Spleen (tissue), 11 donors: ENCODE measurements at regions not wholly inside any gene's neighbourhood (a gene's known extent, or its start where the extent isn't known, plus 50 kb on each side); places are given as distances from the start of the nearest gene placed in this dataset.

Source experiments
- DNase-seq: peaks from one replicate; pipeline ENCODE4 v3.0.0-alpha.2; 2020
- H3K27ac ChIP-seq, 8 donors: fragments of 200-600 bp; sonication (generic) in 7 of 8; 1 replicate in 4 of 8; 2 replicates in 4 of 8; pipeline versions ENCODE4 v1.5.0 to v1.8.0; 2016 to 2021; ENCODE audit warnings: inconsistent platforms in 4 of 8, mild to moderate bottlenecking in 4 of 8, moderate library complexity in 1 of 8
- H3K27me3 ChIP-seq, 7 donors: fragments of 200-600 bp; sonication (generic) in 6 of 7; replicated peaks in 1 of 7; 1 replicate in 4 of 7; 2 replicates in 3 of 7; pipeline versions ENCODE4 v1.5.0 to v1.8.0; 2016 to 2021; ENCODE audit warnings: inconsistent platforms in 3 of 7, mild to moderate bottlenecking in 1 of 7
- H3K36me3 ChIP-seq, 6 donors: fragments of 200-600 bp; sonication (generic) in 5 of 6; 1 replicate in 4 of 6; 2 replicates in 2 of 6; pipeline versions ENCODE4 v1.5.0 to v1.8.0; 2016 to 2021; ENCODE audit warnings: inconsistent platforms in 2 of 6
- H3K4me1 ChIP-seq, 6 donors: fragments of 200-600 bp; sonication (generic) in 5 of 6; 1 replicate in 3 of 6; 2 replicates in 3 of 6; pipeline versions ENCODE4 v1.5.0 to v1.8.0; 2016 to 2021; ENCODE audit warnings: inconsistent platforms in 3 of 6
- H3K4me3 ChIP-seq, 8 donors: fragments of 200-600 bp; sonication (generic) in 7 of 8; 1 replicate in 4 of 8; 2 replicates in 4 of 8; pipeline versions ENCODE4 v1.5.0 to v1.8.0; 2016 to 2021; ENCODE audit warnings: inconsistent platforms in 4 of 8, mild to moderate bottlenecking in 4 of 8, moderate library complexity in 2 of 8
- H3K9me3 ChIP-seq, 8 donors: fragments of 200-600 bp; sonication (generic) in 7 of 8; 1 replicate in 4 of 8; 2 replicates in 4 of 8; pipeline versions ENCODE4 v1.5.0 to v1.8.0; 2016 to 2021; ENCODE audit warnings: inconsistent platforms in 4 of 8
- CTCF ChIP-seq, 11 experiments: fragments of 200-600 bp in 7 of 11; fragments of 450-650 bp in 4 of 11; sonication (generic) in 4 of 11; IDR thresholded peaks in 8 of 11; conservative IDR thresholded peaks in 3 of 11; 1 replicate in 7 of 11; 2 replicates in 4 of 11; pipeline versions ENCODE4 v1.4.0 to v1.8.0; 2016 to 2021; ENCODE audit warnings: antibody characterized with exemption in 11 of 11, inconsistent platforms in 4 of 11, mild to moderate bottlenecking in 1 of 11
- POLR2A ChIP-seq, 3 donors: fragments of 450-650 bp; IDR thresholded peaks; one replicate each; pipeline ENCODE4 v1.5.1; 2017; ENCODE audit warnings: antibody characterized with exemption in 3 of 3, mild to moderate bottlenecking in 1 of 3
- POLR2AphosphoS5 ChIP-seq, 3 donors: sonication (generic); formaldehyde crosslinking; IDR thresholded peaks; one replicate each; pipeline ENCODE4 v1.5.1; 2017; ENCODE audit warnings: antibody characterized with exemption in 3 of 3
- WGBS, 5 donors: extraction: QIAGEN DNeasy Blood & Tissue Kit in 3 of 5; methylation state at CpG; one replicate each; pipeline versions ENCODE4 v1.1.5 to v1.1.7; 2013 to 2018; 5-methylcytosine and 5-hydroxymethylcytosine counted together
- intact Hi-C: fragments of 100-400 bp; cut with DNase I; formaldehyde crosslinking; loops from one replicate; pipeline ENCODE4 v1.15.0; 2023; ENCODE audit warnings: low total_unique reads
- donor health status: healthy with polysubstance abuse.
- donor health status: DM: no; HTN: no; CAD: no; lungs with moderate emphysema.
- donor health status: DM: no; HTN: no; CAD: no.
- donor health status: Bipolar disorder and iron deficiency.
- donor health status: healthy.
- donor health status: DM: no; HTN: no; CAD: no.
- donor health status: DM: yes; HTN: yes; CAD: no.

GRCh38 chr7:115822380-115822779, 208.2 kb downstream of the TFEC start:
- TF ChIP-seq POLR2A (IDR thresholded peaks at IDR 0.05) = no peak
- TF ChIP-seq CTCF (IDR thresholded peaks at IDR 0.05 in 8 of 11, conservative IDR thresholded peaks at IDR 0.05 in 3 of 11) = no peak
- TF ChIP-seq POLR2AphosphoS5 (IDR thresholded peaks at IDR 0.05) = no peak
- no peak overlapping the region for H3K27ac ChIP-seq
- no peaks in the 10 kb centered on the region for H3K9me3 ChIP-seq
- H3K4me1 ChIP-seq = no peaks in the 10 kb centered on the region
- DNase-seq = no peak
- intact Hi-C loops = no loop called here
- WGBS, 5 donors = 36 to 74% (median 47%) methylated on average over 1 of the region's 1 CpG
- H3K36me3 ChIP-seq = no peaks in the 10 kb centered on the region
- H3K4me3 ChIP-seq = no peak overlapping the region
- H3K27me3 ChIP-seq = no peaks in the 10 kb centered on the region

GRCh38 chr7:115816318-115816974, 214.1 kb downstream of the TFEC start:
- Histone ChIP-seq H3K4me3 (no peak overlapping the region), H3K9me3 (no peaks in the 10 kb centered on the region), H3K27me3 (no peaks in the 10 kb centered on the region), H3K4me1 (no peaks in the 10 kb centered on the region), H3K36me3 (no peaks in the 10 kb centered on the region), H3K27ac (no peak overlapping the region)
- DNase-seq = no peak
- TF ChIP-seq POLR2AphosphoS5 (IDR thresholded peaks at IDR 0.05) (no peak), CTCF (IDR thresholded peaks at IDR 0.05 in 8 of 11, conservative IDR thresholded peaks at IDR 0.05 in 3 of 11) (no peak), POLR2A (IDR thresholded peaks at IDR 0.05) (no peak)
- WGBS, 5 donors = 72 to 86% (median 76%) methylated on average over 4 of the region's 4 CpGs
- intact Hi-C loops = no loop called here

GRCh38 chr7:115812794-115813193, 217.8 kb downstream of the TFEC start:
- intact Hi-C loops = no loop called here
- Histone ChIP-seq H3K4me3 (no peak overlapping the region), H3K9me3 (no peaks in the 10 kb centered on the region), H3K27ac (no peak overlapping the region), H3K27me3 (no peaks in the 10 kb centered on the region), H3K36me3 (no peaks in the 10 kb centered on the region), H3K4me1 (no peaks in the 10 kb centered on the region)
- WGBS, 5 donors = 74 to 87% (median 83%) methylated on average over 7 of the region's 7 CpGs
- TF ChIP-seq CTCF (IDR thresholded peaks at IDR 0.05 in 8 of 11, conservative IDR thresholded peaks at IDR 0.05 in 3 of 11) (no peak), POLR2AphosphoS5 (IDR thresholded peaks at IDR 0.05) (no peak)
- DNase-seq = no peak

- H3K4me1 ChIP-seq = no peaks in the 10 kb centered on the region
- H3K27me3 ChIP-seq = no peaks in the 10 kb centered on the region
- whole genome bisulfite sequencing, 5 donors = 64 to 80% (median 71%) methylated on average over 8 of the region's 8 CpGs
- intact Hi-C loops = no loop called here
- DNase-seq = no peak
- no peaks in the 10 kb centered on the region for H3K9me3 ChIP-seq
- H3K36me3 ChIP-seq = no peaks in the 10 kb centered on the region
- TF ChIP-seq POLR2AphosphoS5 (IDR thresholded peaks at IDR 0.05) (no peak), CTCF (IDR thresholded peaks at IDR 0.05 in 8 of 11, conservative IDR thresholded peaks at IDR 0.05 in 3 of 11) (no peak), POLR2A (IDR thresholded peaks at IDR 0.05) (no peak)
- H3K27ac ChIP-seq = no peak overlapping the region
- no peak overlapping the region for H3K4me3 ChIP-seq
Measured at GRCh38 chr7:115805458-115805857, 225.1 kb downstream of the TFEC start.
